ENCODE measurements at regions not wholly inside any gene's neighbourhood (a gene's known extent, or its start where the extent isn't known, plus 50 kb on each side); places are given as distances from the start of the nearest gene placed in this dataset.
"Not testable (repeated sequence)": the region's sequence is repeated elsewhere in the genome, so short reads cannot be mapped to it uniquely, and the experiment has no call there.

DNA sequence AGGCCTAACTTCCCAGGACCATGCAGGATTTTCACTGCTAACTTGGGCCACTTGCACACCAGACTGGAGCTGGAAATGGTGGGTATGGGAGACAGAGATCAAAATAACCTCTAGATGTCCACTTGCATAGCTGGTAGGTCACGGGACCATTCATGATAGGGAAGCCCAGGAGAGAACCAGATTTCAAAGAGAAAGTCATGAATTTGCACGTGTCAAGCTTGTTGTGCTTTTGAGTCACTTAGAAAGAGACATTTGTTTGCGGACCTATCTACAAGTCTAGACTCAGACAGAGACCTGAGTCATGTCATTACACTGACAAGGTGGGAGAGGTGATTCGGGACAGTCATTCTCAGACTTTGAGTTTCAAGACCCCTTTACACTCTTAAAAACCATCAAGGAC lies 704.1 kb downstream of the DTWD2 start:
- not testable (repeated sequence) for H3K4me1 Mint-ChIP-seq; H3K27ac Mint-ChIP-seq; DNase-seq; H3K9me3 ChIP-seq (ENCODE audit: control insufficient read depth, low read length, poor library complexity, severe bottlenecking); H3K27me3 Mint-ChIP-seq; H3K4me3 Mint-ChIP-seq; H3K36me3 Mint-ChIP-seq (ENCODE audit: low read depth); ATAC-seq

DNA sequence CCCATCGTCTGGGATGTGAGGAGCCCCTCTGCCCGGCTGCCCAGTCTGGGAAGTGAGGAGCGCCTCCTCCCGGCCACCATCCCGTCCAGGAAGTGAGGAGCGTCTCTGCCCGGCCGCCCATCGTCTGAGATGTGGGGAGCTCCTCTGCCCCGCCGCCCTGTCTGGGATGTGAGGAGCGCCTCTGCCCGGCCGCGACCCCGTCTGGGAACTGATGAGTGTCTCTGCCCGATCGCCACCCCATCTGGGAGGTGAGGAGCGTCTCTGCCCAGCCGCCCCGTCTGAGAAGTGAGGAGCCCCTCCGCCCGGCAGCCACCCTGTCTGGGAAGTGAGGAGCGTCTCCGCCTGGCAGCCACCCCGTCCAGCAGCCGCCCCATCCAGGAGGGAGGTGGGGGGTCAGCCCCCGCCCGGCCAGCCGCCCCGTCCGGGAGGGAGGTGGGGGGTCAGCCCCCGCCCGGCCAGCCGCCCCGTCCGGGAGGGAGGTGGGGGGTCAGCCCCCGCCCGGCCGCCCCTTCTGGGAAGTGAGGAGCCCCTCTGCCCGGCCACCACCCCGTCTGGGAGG lies 705.8 kb downstream of the DTWD2 start:
- not testable (repeated sequence) for ATAC-seq; H3K9me3 ChIP-seq (ENCODE audit: control insufficient read depth, low read length, poor library complexity, severe bottlenecking); H3K36me3 Mint-ChIP-seq (ENCODE audit: low read depth); H3K27me3 Mint-ChIP-seq; H3K4me3 Mint-ChIP-seq; H3K27ac Mint-ChIP-seq; H3K4me1 Mint-ChIP-seq; DNase-seq

DNA sequence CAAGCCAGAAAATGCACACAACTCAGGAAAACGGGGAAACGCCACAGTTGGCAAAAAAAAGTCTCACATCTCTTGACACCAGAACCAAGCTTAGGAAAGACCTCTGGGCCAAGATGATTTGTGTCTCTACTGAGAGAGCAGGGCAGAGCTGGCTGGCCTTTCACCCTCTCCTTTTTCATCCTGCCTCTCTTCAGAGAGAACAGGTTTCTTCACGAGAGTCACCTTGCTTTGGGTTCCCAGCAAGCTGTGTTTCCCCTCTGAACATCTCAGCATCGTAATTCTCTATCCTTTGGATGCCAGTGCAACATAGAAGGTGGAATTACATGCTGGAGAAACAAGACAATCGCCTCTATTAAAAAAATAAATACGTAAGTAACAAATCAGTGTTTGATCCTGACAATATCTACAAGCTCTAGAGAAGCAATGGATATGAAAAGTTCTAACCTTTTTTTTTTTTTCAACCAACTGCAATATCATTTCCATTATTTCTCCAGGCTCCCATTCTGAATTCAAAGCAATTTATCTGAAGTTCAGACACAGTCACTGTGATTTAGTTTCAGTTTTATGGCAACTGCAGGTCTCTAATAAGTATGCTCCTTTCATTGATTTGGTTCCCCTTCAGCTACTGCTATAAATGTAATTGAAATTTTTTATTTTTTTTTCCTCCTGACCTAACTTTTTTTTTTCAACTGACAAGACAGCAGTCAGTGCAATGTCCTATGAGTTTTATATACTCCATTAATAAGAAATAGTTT lies 708.6 kb downstream of the DTWD2 start:
- ATAC-seq (no peak), DNase-seq (no peak)
- Mint-ChIP-seq H3K4me1 (no peaks in the 10 kb centered on the region), H3K27ac (no peak overlapping the region), H3K36me3 (ENCODE audit: low read depth) (no peaks in the 10 kb centered on the region), H3K4me3 (no peak overlapping the region), H3K27me3 (no peaks in the 10 kb centered on the region)
- no peaks in the 10 kb centered on the region for H3K9me3 ChIP-seq (ENCODE audit: control insufficient read depth, low read length, poor library complexity, severe bottlenecking)

DNA sequence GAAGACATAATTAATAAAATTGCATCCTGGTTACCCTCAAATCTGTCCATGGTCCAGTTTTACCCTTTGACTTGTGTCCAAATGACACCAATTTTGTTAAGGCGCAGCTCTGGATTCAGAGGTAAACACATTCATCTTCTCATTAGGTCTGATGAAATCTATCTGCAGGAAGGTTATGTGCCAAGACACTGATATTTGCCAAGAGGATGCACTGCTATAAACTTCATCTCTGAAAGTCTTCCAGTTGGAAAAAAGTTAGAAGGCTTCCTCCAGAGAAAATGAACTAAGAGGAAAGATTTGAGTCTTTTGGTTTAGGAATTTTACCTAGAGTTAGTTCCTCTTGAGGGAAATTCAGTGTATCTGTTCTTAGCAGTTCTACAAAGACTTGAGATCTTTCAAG lies 717.8 kb downstream of the DTWD2 start:
- no peaks in the 10 kb centered on the region for H3K9me3 ChIP-seq (ENCODE audit: control insufficient read depth, low read length, poor library complexity, severe bottlenecking)
- ATAC-seq (no peak), DNase-seq (no peak)
- Mint-ChIP-seq H3K36me3 (ENCODE audit: low read depth) (no peaks in the 10 kb centered on the region), H3K4me1 (no peaks in the 10 kb centered on the region), H3K27ac (no peak overlapping the region), H3K27me3 (no peaks in the 10 kb centered on the region), H3K4me3 (no peak overlapping the region)

DNA sequence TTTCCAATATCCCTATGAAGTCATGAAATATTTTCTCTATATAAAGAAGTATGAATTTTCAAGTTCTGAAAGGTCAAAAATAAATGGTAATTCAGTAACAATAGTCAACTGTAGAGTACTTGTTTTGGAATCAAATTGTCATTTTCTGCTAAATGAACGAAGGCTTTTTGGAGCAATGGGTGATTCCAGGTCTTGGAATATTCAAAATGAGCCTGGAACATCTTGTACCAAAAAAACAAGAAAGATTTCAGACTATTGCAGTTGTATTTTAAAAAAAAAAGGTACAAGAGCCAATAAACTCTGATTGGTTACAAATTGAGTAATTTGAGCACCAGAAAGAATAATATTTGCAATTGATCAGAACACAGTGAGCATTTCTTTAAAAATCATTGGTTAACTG lies 730.1 kb downstream of the DTWD2 start:
- no peak overlapping the region for H3K4me3 Mint-ChIP-seq

DNA sequence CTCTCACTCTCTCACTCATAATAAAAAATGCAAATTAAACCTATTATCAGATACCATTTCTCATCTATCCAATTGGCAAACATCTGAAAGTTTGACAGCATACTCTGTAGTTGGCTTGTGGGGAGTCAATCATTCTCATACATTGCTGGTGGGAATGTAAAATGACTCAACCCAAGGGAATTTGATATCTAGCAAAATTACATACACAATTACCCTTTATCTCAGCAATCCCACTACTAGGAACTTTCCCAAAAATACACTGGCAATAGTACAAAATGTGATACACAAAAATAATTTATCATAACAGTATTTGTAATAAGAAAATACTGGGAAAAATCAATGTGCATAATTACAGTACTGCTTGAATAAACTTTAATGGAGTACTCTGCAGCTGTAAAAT lies 731.3 kb downstream of the DTWD2 start:
- no peaks in the 10 kb centered on the region for H3K9me3 ChIP-seq (ENCODE audit: control insufficient read depth, low read length, poor library complexity, severe bottlenecking)
- no peak for DNase-seq
- Mint-ChIP-seq H3K27me3 (no peaks in the 10 kb centered on the region), H3K4me3 (no peak overlapping the region), H3K27ac (no peak overlapping the region), H3K36me3 (ENCODE audit: low read depth) (no peaks in the 10 kb centered on the region), H3K4me1 (no peaks in the 10 kb centered on the region)
- ATAC-seq, result no peak

More for the DNA sequence above, 730.1 kb downstream of the DTWD2 start:
- Mint-ChIP-seq H3K4me1 (no peaks in the 10 kb centered on the region), H3K27ac (no peak overlapping the region), H3K36me3 (ENCODE audit: low read depth) (no peaks in the 10 kb centered on the region), H3K27me3 (no peaks in the 10 kb centered on the region)
- DNase-seq (no peak), ATAC-seq (no peak)
- no peaks in the 10 kb centered on the region for H3K9me3 ChIP-seq (ENCODE audit: control insufficient read depth, low read length, poor library complexity, severe bottlenecking)

DNA sequence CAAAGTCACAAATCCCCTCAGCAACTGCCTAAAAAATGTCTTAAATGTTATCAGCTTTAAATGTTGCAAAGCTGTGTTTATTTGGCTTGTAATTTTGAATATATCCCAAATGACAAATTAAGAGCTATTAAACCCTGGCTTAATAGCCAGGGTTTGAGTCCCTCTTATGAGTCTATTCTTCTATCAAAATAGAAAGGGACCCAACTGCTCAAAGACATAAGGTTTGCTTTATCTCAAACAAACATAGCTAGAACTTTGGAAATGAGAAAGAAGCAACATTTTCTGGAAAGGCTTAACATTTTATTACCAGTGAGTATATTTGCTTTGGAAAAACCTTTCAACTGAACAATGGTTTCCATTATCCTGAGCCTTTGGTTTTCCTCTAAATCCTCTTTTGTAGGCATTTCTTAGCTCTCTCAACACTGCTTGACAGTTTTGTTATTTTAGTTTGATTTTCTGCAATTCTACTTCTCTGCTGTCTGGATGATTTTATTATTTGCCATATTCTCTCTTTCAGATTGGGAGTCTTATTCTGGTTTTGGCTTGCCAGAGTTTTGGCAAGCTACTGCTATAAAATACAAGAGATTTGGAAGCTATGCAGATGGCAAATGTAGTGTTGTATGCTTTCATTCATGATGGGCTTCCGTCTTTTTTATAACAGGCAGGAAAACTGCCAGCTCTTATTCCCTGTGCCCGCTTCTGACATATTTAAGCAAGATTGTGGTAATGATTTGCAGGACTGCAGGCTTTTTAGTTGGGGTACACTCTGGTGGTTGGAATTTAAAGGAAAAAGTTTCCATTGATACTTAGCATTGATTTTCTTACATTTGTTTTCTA lies 734.9 kb downstream of the DTWD2 start:
- Mint-ChIP-seq H3K36me3 (ENCODE audit: low read depth) (no peaks in the 10 kb centered on the region), H3K27me3 (no peaks in the 10 kb centered on the region), H3K27ac (no peak overlapping the region), H3K4me1 (no peaks in the 10 kb centered on the region), H3K4me3 (no peak overlapping the region)
- no peaks in the 10 kb centered on the region for H3K9me3 ChIP-seq (ENCODE audit: control insufficient read depth, low read length, poor library complexity, severe bottlenecking)
- DNase-seq (no peak), ATAC-seq (no peak)

DNA sequence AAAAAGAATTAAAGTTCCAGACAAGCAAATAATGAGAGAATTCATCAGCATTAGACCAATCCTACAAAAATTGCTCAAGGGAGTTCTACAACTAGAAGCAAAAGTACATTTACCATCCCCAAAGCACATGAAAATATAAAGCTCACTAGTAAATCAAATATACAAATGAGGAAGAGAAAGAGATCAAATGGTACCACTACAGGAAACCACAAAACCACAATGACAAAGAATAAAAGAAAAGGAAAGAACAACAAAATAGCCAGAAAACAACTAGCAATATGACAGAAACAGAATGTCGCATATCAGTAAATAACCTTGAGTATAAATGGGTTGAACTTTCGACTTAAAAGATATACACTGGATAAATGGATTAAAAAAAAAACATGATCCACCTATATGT lies 739.0 kb downstream of the DTWD2 start:
- Mint-ChIP-seq H3K4me3 (no peak overlapping the region), H3K4me1 (no peaks in the 10 kb centered on the region), H3K27ac (no peak overlapping the region), H3K36me3 (ENCODE audit: low read depth) (no peaks in the 10 kb centered on the region), H3K27me3 (no peaks in the 10 kb centered on the region)
- no peaks in the 10 kb centered on the region for H3K9me3 ChIP-seq (ENCODE audit: control insufficient read depth, low read length, poor library complexity, severe bottlenecking)
- DNase-seq (no peak), ATAC-seq (no peak)

DNA sequence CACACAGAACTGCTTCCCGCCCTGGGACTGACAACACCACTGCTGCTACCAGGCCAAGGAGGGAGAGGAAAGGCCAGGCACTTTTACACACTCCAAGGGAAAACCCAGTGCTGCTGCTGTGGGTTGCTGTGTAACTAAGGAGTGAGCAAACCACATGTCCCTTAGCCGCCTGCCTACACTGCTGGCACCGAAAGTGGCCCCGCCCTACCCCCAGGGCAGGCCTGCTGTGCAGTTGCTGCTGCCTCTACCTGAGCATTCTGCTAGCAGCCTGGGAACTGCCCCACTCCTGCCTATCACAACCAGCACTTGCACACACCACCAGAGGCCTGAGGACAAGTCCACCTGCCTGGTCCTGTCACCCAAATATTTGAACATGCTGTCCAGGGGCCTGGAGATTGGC lies 740.9 kb downstream of the DTWD2 start:
- ATAC-seq (no peak), DNase-seq (no peak)
- Mint-ChIP-seq H3K27ac (no peak overlapping the region), H3K36me3 (ENCODE audit: low read depth) (no peaks in the 10 kb centered on the region), H3K4me1 (no peaks in the 10 kb centered on the region), H3K4me3 (no peak overlapping the region), H3K27me3 (no peaks in the 10 kb centered on the region)
- no peaks in the 10 kb centered on the region for H3K9me3 ChIP-seq (ENCODE audit: control insufficient read depth, low read length, poor library complexity, severe bottlenecking)

DNA sequence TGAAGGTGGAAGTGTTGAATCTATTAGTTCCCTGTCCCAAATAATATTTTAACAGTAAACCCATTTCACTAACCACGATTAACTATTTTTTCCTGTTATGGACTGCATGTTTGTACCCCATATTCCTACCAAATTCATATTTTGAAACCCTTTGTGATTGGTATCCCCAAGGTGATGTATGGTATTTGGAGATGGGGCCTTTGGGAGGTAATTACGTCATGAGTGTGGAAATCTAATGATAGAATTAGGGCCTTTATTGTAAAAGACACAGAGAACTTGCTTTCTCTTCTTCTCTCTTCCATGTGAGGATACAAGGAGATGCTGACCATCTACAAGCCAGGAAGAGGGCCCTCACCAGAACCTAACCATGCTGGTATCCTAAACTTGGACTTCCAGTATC lies 744.7 kb downstream of the DTWD2 start:
- no peak overlapping the region for H3K27ac Mint-ChIP-seq
- no peaks in the 10 kb centered on the region for H3K4me1 Mint-ChIP-seq
- H3K9me3 ChIP-seq (ENCODE audit: control insufficient read depth, low read length, poor library complexity, severe bottlenecking), result no peaks in the 10 kb centered on the region
- DNase-seq (no peak), ATAC-seq (no peak)
- H3K36me3 Mint-ChIP-seq (ENCODE audit: low read depth), result no peaks in the 10 kb centered on the region
- no peak overlapping the region for H3K4me3 Mint-ChIP-seq
- no peaks in the 10 kb centered on the region for H3K27me3 Mint-ChIP-seq

DNA sequence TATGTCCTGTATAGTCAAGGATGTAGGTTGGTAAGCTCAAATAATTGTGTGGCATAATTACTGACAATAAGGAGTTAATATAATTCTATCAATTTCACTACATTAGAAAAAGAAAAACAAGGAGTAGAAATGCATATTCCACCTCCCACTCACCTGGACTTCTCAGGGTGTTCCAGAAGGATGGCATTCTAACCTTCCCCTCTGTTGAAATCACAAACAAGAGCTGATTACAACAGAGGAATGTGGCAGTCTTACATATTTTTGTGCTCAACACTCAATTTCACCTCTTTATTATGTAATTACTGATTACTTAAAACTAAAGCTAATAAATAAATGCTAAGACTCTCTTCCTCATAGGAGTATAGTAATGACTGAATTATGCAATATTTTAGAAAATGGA lies 745.3 kb downstream of the DTWD2 start:
- Mint-ChIP-seq H3K36me3 (ENCODE audit: low read depth) (no peaks in the 10 kb centered on the region), H3K4me3 (no peak overlapping the region), H3K27me3 (no peaks in the 10 kb centered on the region), H3K4me1 (no peaks in the 10 kb centered on the region), H3K27ac (no peak overlapping the region)
- no peak for DNase-seq
- H3K9me3 ChIP-seq (ENCODE audit: control insufficient read depth, low read length, poor library complexity, severe bottlenecking), result no peaks in the 10 kb centered on the region
- ATAC-seq, result no peak

DNA sequence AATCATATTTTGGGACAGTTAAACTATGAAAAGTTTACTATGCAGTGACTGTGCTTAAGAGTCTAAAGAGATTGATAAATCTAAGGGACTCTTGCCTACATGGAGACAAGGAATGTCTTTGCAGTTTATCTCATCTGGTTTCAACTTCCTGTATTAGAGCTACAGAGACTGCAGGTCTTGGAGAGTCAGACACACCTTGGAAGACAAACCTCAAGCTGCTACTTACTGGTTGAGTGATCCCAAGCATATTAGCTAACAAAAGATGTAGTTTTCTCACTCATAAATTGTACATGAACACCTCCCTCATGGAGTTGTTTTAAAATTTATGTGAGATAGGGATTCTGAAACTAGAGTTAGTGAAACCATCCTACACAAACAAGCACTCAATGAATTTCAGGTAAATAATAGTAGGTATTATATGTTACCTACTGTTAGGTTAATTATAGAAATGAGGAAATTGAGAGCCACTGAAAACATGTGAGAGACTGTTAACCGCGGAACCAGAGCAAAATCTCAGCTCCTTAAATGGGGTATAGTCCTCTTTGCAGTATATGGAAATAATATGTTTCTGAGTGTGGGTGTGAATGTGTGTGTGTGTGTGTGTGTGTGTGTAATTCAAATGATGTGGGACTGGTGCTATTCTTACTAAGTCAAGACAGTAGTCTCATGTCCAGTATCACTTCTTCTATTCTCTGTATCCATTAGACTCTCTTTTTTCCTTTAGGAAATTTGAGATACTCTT lies 752.1 kb downstream of the DTWD2 start:
- no peaks in the 10 kb centered on the region for H3K9me3 ChIP-seq (ENCODE audit: control insufficient read depth, low read length, poor library complexity, severe bottlenecking)
- H3K27ac Mint-ChIP-seq, result no peak overlapping the region
- DNase-seq, result no peak
- no peak for ATAC-seq
- H3K36me3 Mint-ChIP-seq (ENCODE audit: low read depth), result no peaks in the 10 kb centered on the region
- no peak overlapping the region for H3K4me3 Mint-ChIP-seq
- H3K4me1 Mint-ChIP-seq, result no peaks in the 10 kb centered on the region
- no peaks in the 10 kb centered on the region for H3K27me3 Mint-ChIP-seq

DNA sequence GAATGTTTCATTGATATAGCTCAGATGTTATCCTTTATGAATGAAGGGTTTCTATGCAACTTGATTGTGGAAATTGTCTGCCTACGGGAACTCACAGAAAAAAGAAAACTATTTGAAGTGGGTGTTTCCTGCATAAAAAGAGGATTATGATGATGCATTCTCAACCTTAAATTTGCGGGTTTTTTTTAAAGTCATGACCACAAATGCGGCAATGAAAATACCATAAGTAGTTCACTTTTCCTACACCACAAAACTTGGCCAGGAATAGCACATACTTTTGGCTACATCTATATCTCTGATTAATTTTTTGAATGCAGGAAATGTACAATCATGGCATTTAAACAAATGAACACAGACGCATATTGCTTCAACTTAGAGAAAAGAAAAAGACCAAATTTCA lies 754.7 kb downstream of the DTWD2 start:
- no peak overlapping the region for H3K27ac Mint-ChIP-seq
- no peaks in the 10 kb centered on the region for H3K27me3 Mint-ChIP-seq
- no peak overlapping the region for H3K4me3 Mint-ChIP-seq
- no peaks in the 10 kb centered on the region for H3K9me3 ChIP-seq (ENCODE audit: control insufficient read depth, low read length, poor library complexity, severe bottlenecking)
- no peaks in the 10 kb centered on the region for H3K36me3 Mint-ChIP-seq (ENCODE audit: low read depth)
- no peak for ATAC-seq
- no peaks in the 10 kb centered on the region for H3K4me1 Mint-ChIP-seq
- no peak for DNase-seq

Measured in T-helper 17 cell (primary cell).